HepG2 (cell line): ENCODE measurements at regions not wholly inside any gene's neighbourhood (a gene's known extent, or its start where the extent isn't known, plus 50 kb on each side); places are given as distances from the start of the nearest gene placed in this dataset.

Experiments
- CENPX ChIP-seq: sonication (generic); formaldehyde crosslinking; IDR thresholded peaks from 2 replicates; pipeline ENCODE4 v1.9.0; 2021; ENCODE audit warnings: mild to moderate bottlenecking, missing genetic modification reagents, moderate library complexity
- CTCF ChIP-seq: sonication (generic); formaldehyde crosslinking; IDR thresholded peaks from 2 replicates; pipeline ENCODE4 v1.5.0; 2020; ENCODE audit warnings: mild to moderate bottlenecking, missing genetic modification reagents, moderate library complexity

GRCh38 chr6:134443009-134443408 is 125.1 kb upstream of the SGK1 start:
- no peak for TF ChIP-seq CENPX (CRISPR knock-in tag)
- no peak for TF ChIP-seq CTCF (CRISPR knock-in tag)
